HG02943 (cell line): ENCODE measurements at regions not wholly inside any gene's neighbourhood (a gene's known extent, or its start where the extent isn't known, plus 50 kb on each side); places are given as distances from the start of the nearest gene placed in this dataset.
"Not testable (repeated sequence)": the region's sequence is repeated elsewhere in the genome, so short reads cannot be mapped to it uniquely, and the experiment has no call there.

Source experiments
- ATAC-seq: cut with Tn5 transposase; IDR thresholded peaks from one replicate; pipeline ENCODE4 v1.9.1; 2021; ENCODE audit warnings: mild to moderate bottlenecking, low read depth, moderate library complexity; ENCODE audit not compliant: unreplicated experiment

- no peak for ATAC-seq
Observed at GRCh38 chr10:113480081-113480360, 72.8 kb upstream of the HABP2 start.

DNA sequence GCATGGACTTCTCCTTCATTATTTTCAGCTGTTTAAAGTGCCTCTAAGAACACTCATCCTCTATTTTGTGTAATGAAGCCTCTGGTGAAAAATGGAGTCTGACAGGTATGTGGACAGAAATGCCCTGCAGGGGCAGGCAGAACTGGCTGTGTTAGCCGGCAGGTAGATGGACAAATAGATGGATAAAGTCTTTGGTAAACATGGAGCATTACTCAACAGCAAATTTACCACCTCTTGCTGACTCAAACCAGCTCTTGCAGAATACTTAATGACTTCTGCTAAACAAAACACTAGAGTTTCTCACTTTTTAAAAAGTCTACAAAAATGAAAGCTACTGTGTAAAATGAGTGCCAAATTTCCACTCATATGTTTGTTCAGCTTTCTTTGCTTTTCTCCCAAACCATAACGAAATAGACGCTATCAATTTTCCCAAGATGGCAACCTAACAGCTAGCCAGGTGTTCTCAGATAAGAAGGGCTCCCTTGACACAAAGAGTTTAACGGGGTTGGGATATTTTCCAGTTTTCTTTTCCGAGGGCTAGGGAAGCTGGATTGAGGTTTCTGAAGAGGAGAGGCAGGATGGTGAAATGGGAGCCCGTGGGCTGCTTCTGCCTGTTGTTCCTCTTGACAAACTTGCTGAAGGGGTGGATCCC, 71.9 kb upstream of the HABP2 start:
- ATAC-seq = no peak

GRCh38 chr10:113484487-113484886, 68.4 kb upstream of the HABP2 start:
- ATAC-seq = no peak

DNA sequence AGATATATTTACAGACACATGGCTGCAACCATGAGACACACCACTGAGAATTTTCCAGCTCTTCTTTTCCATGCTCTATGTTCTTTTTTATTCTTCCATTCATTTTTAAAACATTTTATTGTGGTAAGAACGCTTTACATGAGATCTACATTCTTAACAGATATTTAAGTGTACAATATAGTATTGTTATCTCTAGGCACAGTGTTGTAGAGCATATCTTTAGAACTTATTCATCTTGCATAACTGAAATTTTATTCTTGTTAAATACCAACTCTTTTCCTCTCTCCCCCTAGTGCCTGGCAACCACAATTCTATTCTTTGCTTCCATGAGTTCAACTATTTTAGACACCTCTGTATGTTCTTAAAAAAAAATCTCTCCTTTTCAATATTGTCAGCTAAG, 67.1 kb upstream of the HABP2 start:
- no peak for ATAC-seq

DNA sequence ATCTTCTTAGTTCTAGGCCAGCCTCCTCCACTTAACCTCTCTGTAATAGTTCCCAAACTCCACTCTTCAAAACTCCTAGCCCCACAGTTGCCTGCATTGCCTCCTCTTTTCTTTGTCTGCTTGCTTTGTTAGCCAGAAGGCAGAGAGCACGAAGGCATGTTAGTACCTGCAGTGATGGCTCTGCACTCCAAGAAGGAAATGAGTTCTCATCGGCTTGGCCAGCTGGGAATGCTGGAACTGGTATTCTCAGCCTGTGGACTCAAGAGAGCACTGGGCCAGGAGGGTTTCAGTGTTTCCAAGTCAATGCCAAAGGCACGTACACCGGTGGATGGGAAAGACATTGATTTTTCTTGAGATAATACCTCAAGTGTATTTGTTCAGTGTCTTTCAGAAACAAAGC, 66.3 kb upstream of the HABP2 start:
- no peak for ATAC-seq

DNA sequence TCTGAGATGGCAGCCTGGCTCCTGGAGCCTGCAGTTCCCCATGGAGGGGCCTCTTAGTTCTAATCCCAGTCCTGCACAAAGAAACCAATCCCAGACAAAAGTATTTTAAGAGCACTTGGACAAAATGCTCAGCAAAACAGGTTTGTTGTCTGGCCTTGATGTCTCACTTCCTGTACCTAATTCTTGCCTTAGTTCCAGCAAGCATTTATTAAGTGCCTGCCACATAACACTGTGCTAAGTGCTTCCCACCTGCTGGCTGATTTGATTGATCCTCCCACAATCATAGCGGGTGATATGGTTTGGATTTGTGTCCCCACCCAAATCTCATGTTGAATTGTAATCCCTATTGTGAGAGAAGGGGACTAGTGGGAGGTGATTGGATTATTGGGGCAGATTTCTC, 65.7 kb upstream of the HABP2 start:
- ATAC-seq = no peak

DNA sequence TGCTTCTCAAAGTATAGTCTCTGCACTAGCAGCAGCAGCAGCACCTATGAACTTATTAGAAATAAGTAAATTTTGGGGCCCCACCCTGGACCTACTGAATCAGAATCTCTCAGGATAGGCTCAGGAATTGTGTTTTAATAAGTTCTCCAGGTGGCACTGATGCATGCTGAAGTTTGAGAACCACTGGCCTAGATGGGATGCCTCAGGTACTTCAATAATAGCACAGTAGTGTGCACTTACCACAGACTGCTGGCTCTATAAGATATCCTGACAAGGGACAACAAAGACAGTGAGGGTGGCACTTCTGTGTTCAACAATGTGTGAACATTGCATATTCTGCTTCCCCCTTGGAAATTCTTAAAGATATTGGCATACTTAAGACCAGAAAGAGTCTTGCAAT, 64.7 kb upstream of the HABP2 start:
- ATAC-seq = no peak

DNA sequence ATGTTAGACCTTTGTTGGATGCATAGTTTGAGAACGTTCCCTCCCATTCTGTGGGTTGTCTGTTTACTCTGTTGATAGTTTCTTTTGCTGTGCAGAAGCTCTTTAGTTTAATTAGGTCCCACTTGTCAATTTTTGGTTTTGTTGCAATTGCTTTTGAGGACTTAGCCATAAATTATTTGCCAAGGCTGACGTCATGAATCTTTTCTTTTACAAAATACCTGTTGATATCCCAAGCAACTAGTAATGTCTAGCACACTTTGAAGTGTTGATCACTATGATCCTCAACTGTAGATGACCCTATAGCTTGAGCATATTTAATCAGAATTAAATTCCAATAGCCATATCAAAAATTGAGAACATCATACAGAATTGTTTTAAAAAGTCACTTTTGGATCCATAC, 63.3 kb upstream of the HABP2 start:
- not testable (repeated sequence) for ATAC-seq

DNA sequence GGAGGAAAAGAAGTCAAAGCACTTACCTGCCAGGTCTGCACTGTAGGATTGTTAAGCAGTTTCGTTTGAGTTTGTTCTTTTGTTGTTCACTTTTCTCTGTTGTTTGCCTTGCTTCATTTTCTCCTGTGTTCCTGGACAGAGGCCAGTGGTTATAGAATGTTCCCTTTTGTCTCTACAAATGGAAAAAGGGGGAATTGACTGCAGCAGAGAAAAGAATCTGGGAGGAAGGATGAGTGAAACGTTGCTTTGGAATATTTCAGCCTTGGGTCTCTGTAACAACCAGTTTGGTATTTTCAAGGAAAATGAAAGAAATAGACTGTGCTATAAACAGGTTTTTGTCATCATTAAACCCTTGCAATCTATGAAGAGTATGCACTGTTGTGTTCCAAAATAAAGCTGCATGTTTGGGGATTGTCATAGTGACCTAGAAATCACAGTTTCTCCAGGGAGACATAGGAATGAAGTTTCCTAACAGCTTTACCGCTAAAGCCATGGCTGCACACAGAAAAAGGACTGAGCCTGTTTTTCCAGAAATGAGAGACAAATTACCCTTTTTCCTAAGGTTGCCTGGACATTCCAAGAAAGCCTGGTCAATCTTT, 60.8 kb upstream of the HABP2 start:
- no peak for ATAC-seq

DNA sequence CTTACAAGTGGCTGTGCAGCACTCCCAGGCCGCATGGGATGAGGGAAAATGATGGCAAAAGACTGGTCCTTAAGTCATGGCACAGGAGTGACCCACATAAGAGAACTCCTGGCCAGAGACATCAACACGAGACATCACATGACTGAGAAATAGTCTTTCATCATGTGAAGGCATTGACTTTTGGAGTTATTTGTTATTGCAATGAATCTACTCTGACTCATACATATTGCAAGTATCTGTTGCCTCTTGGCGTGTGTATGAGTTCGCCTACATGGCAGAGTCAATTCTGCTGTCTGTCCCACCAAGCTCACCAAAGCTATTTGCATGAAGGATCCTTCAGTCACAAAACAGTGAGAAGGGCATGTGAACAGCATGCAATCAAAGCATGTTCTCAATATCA, 59.7 kb upstream of the HABP2 start:
- ATAC-seq = no peak

GRCh38 chr10:113493882-113494301, 59.0 kb upstream of the HABP2 start:
- no peak for ATAC-seq

DNA sequence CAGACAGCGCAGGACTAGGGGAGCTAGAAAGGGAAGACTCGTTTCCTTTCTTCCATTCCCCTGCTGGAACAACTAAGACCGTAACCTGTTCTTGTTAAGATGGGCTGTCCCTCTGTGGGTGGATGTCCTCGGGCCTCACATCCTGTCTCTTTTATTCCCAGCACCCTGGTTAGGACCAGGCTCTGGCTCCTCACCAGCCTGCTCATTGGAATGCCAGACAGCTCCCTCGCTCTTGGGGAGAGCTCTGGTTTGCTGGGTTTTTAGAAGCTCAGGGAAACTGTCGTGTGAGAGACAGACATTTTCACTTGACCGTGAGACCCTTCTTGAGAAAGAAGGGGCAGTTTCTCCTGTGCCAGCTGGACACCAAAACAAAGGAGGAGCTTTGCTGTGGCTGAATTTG, 58.1 kb upstream of the HABP2 start:
- ATAC-seq = no peak

DNA sequence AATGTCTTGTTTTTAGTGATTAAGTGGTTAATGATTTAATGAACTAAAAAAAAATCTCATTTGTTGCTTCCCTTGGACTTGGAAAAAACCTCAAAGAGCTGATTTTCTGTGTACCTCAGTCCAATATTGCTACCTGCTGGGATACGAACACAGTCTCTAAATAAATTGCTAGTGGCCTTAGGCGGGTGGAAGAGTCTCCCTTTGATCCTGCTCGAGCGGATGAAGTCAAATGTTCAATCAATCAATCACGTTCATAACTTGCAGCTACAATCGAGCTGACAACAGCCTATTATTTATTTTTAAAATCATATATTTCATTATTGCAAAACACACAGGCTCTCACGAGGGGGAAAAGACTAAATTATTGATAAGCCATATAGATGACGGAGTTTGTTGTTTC, 57.3 kb upstream of the HABP2 start:
- no peak for ATAC-seq

DNA sequence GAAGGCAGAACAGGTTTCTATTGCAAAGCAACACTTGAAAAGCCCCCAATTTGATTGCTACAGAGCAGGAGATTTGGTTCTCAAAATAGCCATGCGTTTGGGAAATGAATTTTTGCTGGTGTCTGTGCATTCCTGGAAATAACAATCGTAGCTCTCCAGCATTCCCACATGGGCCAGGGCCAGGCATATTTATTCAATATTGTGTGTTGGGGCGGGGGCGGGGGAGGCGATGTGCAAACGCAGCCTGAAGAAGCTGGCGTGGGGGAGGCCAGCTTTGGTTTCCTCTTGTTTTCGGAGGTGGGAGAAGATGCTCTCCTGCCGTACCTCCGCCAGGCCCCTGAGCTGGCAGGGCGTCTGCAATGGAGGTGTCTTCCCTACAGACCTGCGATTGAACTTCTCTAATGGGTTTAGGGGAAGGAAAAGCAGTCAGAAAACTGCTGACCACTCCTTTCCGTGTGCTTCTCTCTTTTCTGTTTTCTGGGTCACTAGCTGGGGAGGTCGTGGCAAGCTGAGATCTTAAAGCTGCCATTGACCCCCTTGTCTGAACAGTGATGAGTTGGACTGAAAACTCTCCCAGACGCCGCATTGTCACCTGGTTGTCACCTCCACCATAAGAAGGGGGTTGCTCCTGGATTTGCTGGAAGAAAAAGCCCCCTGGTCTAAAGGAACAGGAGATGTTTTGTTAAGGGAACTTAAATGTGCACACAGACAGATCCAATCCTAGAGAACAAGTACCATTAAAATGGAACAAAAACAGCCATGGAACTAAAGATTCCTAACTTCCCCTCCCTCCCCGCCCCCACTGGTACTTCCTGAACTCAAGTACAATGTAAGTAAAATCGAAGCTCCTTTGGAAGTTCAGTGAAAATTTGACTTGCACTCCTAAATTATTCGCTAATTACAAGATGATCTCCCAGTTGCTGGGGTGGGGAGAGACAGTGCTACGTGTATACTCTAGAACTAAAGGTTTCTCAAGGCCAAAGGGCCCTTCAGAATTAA, 56.4 kb upstream of the HABP2 start:
- no peak for ATAC-seq

DNA sequence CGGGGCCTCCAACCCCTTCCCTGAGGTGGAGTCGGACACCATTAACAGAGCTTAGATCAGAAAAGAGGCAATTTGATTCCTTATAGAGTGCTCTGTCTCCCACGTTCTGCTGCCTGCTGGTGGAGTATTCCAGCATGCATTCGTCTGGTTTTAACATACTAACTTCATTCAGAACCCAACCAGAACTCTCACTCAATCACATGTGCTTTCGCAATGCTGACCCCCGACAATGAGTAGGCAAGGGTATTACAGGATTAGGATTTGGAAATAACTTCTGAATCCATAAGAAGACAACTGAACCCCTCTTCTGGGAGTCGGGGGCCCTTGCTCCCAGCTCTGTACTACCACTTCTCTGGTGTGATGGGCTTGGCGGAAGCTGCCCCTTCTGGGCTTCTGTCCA, 55.7 kb upstream of the HABP2 start:
- no peak for ATAC-seq

GRCh38 chr10:113498997-113499396, 53.9 kb upstream of the HABP2 start:
- ATAC-seq = no peak

DNA sequence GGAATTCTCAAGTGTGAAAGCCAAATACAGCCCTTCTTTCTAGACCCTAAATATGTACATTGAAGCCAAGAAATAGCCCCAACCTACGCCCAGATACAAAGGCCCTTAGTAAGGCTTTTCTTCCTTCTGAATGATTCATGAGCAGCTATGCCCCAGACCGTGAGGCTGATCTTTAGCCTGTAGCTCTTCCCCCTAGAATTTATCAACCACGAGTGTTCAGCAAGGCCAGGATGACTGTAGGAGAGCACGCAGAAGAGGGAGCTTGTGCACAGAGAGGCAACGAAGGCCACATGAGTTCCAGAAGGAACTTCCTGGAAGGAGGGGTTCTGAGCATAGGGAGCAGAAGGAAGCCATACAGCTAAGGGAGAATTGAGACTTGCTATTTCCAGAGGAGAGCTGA, 53.0 kb upstream of the HABP2 start:
- no peak for ATAC-seq

DNA sequence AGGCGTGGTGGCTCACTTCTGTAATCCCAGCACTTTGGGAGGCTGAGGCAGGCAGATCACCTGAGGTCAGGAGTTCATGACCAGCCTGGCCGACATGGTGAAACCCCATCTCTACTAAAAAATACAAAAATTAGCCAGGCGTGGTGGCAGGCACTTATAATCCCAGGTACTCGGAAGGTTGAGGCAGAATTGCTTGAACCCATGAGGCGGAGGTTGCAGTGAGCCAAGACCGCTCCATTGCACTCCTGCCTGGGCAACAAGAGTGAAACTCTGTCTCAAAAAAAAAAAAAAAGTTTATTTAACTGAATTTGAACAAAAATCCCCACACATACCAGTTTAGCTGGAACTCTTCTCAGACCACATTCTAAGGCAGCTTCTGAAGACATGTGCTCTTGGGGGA, 51.8 kb upstream of the HABP2 start:
- not testable (repeated sequence) for ATAC-seq
